Hypothalamus (tissue), 51 donors: ENCODE measurements at regions not wholly inside any gene's neighbourhood (a gene's known extent, or its start where the extent isn't known, plus 50 kb on each side); places are given as distances from the start of the nearest gene placed in this dataset.
"Not testable (repeated sequence)": the region's sequence is repeated elsewhere in the genome, so short reads cannot be mapped to it uniquely, and the experiment has no call there.

Experiments used
- DNase-seq, 51 donors: peaks; one replicate each; lab custom pipeline; 2025; lab: John Stamatoyannopoulos, UW

DNA sequence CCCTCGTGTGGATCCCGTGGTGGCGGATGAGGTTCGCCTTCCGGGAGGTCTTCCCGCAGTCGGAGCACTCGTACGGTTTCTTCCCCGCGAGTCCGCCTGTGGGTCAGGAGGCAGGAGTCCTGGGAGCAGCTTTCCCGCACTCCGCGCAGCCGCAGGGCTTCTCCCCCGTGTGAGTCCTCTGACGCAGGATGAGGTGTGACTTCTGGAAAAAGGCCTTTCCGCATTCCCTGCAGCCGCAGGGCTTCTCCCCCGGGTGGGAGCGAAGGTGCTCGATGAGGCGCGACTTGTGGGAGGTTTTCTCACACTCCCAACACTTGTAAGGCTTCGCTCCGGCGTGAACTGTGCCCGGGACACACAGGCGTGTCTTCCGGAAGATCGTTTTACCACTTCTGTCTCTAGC, 68.8 kb upstream of the WIPI2 start:
- not testable (repeated sequence) for DNase-seq

- DNase-seq: not testable (repeated sequence)
Measured at GRCh38 chr7:5131238-5131637, 58.8 kb upstream of the WIPI2 start.

DNA sequence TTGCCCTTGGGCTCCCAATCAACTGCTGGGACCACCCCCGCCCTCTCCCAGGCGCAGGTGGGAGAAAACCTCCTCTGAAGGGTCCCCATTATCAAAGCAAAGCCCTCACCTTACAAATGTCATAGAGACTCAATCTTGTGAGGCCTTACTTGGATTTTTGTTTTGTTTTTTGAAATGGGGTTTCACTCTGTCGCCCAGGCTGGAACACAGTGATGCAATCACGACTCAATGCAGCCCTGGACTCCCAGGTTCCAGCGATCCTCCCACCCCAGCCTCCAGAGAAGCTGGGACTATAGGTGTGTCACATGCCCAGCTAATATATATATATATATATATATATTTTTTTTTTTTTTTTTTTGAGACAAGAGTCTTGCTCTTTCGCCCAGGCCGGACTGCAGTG, 57.5 kb upstream of the WIPI2 start:
- DNase-seq: no peak

- DNase-seq: peak in 11 of 51 donors; percentile 2 to 16 (median 5)
Measured at GRCh38 chr7:5139998-5140397, 50.0 kb upstream of the WIPI2 start.
